IMR-90 (cell line): ENCODE measurements at regions not wholly inside any gene's neighbourhood (a gene's known extent, or its start where the extent isn't known, plus 50 kb on each side); places are given as distances from the start of the nearest gene placed in this dataset.

ENCODE experiments used
- BHLHE40 ChIP-seq: fragments of 150-350 bp; IDR thresholded peaks from 2 replicates; pipeline ENCODE4 v1.6.1; 2016; ENCODE audit warnings: mild to moderate bottlenecking, low read depth, low read length
- CHD1 ChIP-seq: IDR thresholded peaks from 2 replicates; pipeline ENCODE4 v1.6.1; 2012; ENCODE audit warnings: low read depth, low read length, improper control_type of control experiment
- ELK1 ChIP-seq: fragments of 150-350 bp; IDR thresholded peaks from 2 replicates; pipeline ENCODE4 v1.6.1; 2016; ENCODE audit warnings: low read depth, mild to moderate bottlenecking, low read length, moderate library complexity, borderline replicate concordance
- FOS ChIP-seq: fragments of 150-350 bp; IDR thresholded peaks from 2 replicates; pipeline ENCODE4 v1.6.1; 2016; ENCODE audit warnings: low read depth, low read length
- MAFK ChIP-seq: IDR thresholded peaks from 2 replicates; pipeline ENCODE4 v1.6.1; 2012; ENCODE audit warnings: low read depth, low read length, improper control_type of control experiment
- MXI1 ChIP-seq: IDR thresholded peaks from 2 replicates; pipeline ENCODE4 v1.6.1; 2012; ENCODE audit warnings: low read depth, mild to moderate bottlenecking, low read length, moderate library complexity, borderline replicate concordance
- POLR2A ChIP-seq: IDR thresholded peaks from 2 replicates; pipeline ENCODE4 v1.6.1; 2012; ENCODE audit warnings: mild to moderate bottlenecking, low read depth, low read length
- RAD21 ChIP-seq: IDR thresholded peaks from 2 replicates; pipeline ENCODE4 v1.6.1; 2012; ENCODE audit warnings: low read length, improper control_type of control experiment
- TF ChIP-seq, protein P1 (sequence below): conservative IDR thresholded peaks from 2 replicates; pipeline ENCODE4 v1.5.1; 2012; ENCODE audit warnings: mild to moderate bottlenecking, low read depth, low read length, improper control_type of control experiment

DNA sequence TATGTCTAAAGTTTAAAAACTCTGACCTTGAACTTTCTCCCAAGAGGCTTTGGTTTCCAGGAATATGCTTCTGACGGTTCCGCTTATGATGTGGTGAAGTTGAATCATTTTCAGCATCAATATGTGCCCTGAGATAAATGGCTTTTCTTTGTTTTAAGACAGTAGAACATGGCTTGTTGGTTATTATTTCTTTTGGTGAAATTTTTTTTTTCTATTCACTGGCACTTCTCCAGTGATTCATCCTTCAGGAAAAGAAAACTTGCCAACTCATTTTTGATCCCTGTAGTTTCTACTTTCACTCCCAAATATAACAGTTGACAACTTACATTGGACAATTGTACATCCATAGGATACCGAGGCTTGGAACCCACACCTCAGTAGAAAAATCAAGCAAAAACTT is 1301.2 kb upstream of the FLRT2 start:
- TF ChIP-seq, protein P1, sequence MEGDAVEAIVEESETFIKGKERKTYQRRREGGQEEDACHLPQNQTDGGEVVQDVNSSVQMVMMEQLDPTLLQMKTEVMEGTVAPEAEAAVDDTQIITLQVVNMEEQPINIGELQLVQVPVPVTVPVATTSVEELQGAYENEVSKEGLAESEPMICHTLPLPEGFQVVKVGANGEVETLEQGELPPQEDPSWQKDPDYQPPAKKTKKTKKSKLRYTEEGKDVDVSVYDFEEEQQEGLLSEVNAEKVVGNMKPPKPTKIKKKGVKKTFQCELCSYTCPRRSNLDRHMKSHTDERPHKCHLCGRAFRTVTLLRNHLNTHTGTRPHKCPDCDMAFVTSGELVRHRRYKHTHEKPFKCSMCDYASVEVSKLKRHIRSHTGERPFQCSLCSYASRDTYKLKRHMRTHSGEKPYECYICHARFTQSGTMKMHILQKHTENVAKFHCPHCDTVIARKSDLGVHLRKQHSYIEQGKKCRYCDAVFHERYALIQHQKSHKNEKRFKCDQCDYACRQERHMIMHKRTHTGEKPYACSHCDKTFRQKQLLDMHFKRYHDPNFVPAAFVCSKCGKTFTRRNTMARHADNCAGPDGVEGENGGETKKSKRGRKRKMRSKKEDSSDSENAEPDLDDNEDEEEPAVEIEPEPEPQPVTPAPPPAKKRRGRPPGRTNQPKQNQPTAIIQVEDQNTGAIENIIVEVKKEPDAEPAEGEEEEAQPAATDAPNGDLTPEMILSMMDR = no peak
- TF ChIP-seq POLR2A (no peak), RAD21 (no peak), MXI1 (no peak), CHD1 (no peak), BHLHE40 (no peak), FOS (no peak), ELK1 (no peak), MAFK (no peak)
